NCI-H345 (cell line): ENCODE measurements at regions not wholly inside any gene's neighbourhood (a gene's known extent, or its start where the extent isn't known, plus 50 kb on each side); places are given as distances from the start of the nearest gene placed in this dataset.
"Not testable (repeated sequence)": the region's sequence is repeated elsewhere in the genome, so short reads cannot be mapped to it uniquely, and the experiment has no call there.

Experiments used
- DNase-seq: peaks from one replicate; lab custom pipeline; 2025; lab: John Stamatoyannopoulos, UW

DNA sequence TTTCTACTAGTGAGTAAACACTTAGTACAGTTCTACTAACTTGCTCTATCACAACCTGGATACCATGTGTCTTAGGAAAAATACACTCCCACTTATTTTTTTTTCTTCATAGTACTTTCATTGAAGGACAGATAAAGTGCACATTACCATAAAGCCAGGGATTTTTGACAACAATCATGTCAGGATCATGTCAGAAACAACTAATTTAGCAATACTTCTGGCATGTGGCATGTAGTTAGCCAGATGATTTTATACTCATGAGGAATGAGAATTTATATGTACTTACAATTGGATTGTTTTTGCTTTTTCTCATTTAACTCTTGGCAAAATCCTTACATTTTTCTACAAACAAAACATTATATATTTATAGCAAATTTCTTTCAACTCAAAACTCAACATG, 630.7 kb upstream of the GRM3 start:
- DNase-seq: no peak

DNA sequence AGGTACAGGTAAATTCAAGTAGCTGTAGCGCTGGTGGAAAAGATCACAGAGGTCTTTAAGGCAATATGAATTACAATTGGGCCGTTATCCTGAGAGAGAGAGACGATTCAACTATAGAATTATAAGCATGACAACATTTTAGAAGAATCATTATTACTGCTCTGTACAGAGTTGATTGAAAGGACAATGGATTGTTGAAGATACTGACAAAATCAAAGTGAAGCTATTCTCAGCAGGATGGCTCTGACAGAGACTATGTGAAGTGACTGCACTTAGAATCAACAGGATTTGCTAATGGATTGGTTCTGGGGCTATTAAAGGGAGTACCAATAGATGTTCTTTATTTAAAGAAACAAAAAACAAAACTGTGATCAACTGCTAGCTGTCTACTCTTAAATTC, 634.8 kb upstream of the GRM3 start:
- DNase-seq: no peak

DNA sequence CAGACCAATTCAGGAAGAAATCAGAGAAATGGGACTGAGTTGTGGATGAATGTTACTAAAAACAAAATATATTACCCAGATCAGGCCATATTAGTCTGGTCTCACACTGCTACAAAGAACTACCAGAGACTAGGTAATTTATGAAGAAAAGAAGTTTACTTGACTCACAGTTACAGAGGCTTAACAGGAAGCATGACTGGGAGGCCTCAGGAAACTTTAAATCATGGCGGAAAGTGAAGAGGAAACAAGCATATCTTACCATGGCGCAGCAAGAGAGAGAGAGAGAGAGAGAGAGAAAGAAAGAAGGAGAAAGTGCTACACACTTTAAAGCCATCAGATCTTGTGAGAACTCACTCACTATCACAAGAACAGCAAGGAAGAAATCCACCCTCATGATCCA, 636.8 kb upstream of the GRM3 start:
- no peak for DNase-seq

DNA sequence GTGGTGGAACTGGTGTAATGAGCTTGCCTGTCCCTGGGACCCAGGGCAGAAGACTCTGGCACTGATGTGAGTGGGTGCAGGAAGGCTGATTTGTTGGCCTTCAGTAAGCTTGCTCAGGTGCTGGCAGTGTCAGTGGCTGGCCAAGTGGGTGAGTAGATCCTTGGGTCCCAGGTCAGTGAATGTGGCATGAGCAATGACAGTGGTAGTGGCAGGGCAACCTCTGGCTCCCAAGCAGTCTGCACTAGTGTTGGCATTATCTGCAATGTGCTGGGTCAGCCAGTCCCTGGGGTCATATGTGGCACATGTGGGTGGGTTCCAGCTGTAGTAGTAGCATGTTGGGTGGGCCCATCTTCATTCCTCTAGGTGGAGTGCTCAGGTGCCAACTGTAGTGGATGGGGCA, 640.9 kb upstream of the GRM3 start:
- no peak for DNase-seq

DNA sequence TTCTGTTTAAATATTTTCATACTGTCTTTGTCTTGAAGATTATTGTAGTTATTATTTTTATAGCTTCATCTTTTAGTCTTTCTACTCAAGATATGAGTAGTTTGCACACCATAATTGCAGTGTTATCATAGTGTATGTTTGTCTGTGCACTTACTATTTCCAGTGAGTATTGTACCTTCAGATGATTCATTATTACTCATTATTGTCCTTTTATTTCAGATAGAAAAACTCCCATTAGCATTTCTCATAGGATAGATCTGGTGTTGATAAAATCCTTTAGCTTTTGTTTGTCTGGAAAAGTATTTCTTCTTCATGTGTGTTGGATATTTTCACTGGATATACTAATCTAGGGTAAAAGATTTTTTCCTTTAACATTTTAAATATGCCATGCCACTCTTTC, 646.2 kb upstream of the GRM3 start:
- DNase-seq: no peak

DNA sequence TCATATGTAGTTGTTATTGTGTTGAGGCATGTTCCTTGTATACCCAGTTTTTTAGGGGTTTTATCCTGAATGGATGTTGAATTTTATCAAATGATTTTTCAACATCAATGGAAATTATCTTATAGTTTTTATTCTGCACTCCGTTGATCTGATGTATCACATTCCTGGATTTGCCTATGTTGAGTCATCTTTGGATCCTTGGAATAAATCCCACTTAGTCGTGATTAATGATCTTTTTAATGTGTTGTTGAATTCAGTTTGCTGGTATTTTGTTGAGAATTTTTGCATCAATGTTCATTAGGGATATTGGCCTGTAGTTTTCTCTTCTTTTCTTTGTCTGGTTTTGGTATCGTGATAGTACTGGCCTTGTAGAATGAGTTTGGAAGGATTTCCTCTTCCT, 648.6 kb upstream of the GRM3 start:
- no peak for DNase-seq

DNA sequence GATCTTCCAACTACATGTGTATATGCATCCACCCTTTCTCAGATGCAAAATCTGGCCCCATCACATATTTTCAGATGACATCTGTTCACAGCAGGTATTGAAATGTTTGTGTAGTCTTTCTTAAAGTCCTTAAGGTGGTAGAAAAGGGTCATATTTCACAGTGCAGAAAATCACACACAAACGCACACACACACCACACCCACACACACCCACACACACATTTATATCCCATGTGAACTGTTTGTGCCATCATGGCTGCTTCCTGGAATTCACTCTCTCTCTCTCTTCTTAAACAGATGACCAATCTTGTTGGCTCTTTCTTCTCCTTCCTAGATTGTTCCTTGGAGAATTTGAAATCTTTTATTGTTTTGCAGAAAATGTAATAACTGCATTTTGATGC, 663.0 kb upstream of the GRM3 start:
- DNase-seq: no peak

DNA sequence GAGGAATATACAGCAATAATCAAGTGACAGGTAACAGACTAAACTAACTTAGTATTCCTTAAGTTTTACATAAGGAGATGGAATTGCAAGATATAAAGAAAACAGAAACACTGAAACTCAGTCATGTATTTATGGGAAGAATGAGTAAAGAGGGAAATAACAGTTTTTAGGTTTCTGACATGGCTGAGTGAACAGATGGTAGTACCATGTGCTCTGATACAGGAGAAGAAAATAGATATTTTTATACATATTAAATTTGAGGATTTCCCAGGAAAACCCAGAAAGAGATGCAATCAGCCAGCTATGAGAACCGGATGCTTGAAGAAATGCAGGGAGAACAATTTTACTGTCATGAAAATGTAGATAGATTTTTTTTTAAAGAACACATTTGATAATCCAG, 669.5 kb upstream of the GRM3 start:
- no peak for DNase-seq

DNA sequence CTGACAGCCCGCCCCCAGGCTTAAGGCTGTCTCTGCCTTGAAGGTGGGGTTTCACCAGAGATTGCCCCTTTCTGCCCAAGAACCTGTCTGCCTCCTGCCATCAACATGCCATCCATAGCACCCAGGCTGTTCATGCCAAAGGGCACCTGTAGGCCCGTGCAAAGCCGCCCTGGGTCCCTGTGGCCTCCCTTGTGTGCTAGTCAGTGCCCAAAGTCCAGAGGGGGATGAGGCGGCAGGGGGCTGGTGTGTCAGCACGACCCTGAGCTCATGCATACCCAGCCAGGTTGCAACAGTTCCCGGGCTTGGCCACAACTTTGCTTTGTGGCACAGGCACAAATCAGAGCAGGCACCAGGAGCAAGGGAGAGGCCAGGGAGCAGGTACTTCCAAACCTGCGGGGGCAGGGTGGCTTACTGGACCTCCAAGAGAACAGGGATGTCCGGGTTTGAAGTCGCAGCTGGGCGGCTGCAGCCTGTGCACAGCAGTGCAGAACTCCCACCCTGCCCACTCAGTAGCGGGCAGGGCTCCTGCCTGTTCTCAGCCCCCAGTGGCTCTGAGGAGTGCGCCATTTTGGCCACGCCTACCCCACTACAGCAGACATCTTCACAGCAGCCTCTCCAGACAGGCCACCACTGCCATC, 671.1 kb upstream of the GRM3 start:
- no peak for DNase-seq

DNA sequence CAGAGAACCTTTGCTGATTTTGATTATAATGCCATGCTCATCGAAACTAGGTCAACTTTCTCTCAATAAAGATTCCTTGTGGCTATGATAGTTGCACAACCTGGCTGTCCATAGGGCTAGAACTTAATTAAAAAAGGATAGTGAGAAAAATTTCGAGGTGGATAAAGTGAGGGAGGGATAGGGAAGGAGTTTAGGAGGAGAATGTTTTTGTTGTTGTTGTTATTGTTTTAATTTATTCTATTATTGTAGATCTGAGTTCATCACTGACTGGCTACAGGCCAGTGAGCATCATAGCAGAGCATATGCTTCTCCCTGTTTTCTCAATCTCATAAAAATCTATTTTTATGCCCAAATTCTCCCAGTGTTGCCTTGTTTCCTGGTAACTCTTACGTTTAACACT, 688.7 kb upstream of the GRM3 start:
- DNase-seq: no peak

DNA sequence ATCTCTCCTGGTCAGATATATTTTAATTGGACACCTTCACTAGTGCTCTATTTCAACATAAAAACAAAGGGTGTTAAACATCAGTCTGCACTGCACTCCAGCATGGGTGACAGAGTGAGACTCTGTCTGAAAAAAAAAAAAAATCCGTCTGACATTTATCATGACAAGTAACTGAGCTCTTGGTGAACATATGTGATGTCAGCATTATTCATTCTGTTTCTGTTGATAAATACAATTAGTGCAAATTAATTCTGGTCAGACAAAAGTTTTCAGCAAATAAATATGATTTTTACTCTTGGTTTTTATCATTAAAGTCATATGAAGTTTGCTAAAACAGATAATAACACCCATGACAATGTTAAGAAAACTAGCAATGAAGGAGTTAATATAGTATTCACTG, 692.8 kb upstream of the GRM3 start:
- no peak for DNase-seq

DNA sequence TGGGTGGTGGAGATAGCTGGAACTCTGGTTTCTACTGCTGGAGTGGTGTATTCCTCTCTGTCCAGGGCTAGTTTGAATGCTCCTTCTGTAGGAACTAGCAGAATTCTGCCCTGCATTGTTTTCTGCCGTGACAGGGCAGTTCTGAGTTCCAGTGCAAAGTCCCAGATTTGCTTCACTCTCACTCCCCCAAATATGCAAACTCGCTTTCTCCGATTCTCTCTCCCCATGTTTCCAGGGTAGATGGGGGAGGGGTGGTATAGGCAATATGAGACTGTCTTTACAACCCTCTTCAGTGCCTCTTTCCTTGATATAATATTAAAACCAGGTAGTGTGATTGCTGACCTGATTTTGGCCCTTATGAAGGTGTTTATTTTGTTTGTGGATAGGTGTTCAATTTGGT, 693.3 kb upstream of the GRM3 start:
- no peak for DNase-seq

DNA sequence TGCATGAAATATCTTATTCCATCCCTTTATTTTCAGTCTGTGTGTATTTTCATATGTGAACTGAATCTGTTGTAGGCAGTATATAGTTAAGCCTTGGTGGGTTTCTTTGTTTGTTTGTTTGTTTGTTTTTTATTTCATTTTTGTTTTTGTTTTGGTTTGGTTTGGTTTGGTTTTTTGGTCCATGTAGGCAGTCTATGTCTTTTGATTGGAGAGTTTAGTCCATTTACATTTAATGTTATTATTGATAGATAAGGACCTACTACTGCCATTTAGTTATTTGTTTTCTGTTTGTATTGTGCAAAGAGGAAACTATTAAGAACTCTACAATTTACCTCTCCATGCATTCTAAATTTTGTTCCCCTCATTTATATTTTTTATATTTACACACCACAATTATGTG, 695.9 kb upstream of the GRM3 start:
- DNase-seq: no peak

DNA sequence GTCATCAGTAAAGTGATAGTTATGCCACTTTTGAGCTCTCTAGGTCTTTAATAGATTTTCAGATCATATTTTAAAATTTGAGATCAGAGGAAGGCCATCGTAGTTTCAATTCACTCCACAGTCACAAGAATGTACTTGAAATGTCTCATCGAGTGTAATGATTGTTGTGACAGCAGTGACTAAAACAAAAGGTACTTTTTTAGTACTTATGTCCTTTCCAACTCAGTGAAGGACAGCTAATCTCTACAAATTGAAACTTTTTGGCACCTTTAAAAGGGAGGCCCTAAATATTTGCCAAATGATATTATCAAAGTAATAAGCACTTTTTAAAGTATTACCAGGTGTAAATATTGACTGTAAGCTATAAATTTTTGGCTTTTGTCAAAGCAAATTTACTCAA, 702.9 kb upstream of the GRM3 start:
- DNase-seq: no peak

DNA sequence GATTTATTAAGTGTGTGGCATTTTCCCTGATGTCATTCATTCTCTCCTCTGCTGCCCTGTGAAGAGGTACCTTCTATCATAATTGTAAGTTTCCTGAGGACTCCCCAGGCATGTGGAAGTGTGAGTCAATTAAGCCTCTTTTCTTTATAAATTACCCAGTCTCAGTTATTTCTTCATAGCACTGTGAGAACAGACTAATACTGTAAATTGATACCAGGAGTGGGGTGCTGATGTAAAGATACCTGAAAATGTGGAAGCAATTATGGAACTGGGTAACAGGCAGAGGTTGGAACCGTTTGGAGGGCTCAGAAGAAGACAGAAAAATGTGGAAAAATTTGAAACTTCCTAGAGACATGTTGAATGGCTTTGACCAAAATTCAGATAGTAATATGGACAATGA, 711.8 kb upstream of the GRM3 start:
- DNase-seq: no peak

DNA sequence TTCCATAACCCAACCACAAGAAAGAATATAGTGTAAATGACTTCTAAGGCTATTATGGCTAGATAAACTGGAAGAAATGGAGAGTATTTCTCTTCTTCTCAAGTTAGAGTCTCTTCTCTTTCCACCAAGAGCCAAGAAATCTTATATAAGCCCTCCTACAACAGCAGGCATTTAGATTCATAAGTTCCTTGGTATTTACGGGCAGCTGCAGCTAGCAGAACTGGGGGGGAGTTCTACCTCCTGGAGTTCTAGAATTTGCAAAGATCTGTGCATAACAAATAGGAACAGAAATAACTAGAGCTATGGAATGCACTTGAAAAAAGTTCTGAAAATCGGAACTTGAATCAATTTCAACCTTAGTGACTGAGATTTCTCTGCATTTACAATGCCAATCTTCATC, 715.2 kb upstream of the GRM3 start:
- DNase-seq: no peak

DNA sequence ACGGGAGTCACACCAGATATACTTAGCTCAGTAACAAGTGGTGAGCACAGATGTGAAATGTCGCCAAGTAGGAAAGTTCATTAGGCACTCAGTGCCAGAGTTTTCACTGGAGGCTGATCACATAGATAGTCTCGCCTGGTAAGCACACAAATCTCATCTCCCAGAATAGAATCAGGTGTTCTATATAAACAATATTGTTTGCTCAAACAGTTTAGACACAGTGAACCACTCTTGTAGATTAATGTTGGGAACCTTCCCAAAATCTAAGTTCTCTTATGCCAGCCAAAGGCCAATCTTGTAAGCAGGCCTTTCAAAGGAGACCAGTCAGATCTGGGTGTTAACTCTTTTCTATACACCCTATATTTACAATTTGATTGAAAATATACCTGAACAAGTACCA, 716.5 kb upstream of the GRM3 start:
- DNase-seq: no peak

DNA sequence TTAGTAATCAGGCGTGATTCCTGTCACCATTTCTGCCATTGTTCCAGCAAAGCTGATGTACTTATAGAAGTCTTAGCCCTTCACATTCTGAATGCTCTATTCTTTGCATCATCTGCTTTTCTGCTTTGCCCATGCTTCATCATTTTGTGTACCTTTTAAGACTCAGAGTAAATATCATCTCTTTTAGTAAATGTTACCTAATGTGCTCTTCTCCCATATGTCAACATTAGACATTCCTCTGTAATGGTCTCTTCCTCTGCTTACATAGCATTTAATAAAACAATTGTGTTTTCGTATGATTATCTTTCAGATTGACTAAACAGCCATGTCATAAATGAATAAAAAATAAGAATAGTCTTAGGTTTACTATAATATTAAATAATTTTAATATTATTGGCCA, 719.6 kb upstream of the GRM3 start:
- no peak for DNase-seq

DNA sequence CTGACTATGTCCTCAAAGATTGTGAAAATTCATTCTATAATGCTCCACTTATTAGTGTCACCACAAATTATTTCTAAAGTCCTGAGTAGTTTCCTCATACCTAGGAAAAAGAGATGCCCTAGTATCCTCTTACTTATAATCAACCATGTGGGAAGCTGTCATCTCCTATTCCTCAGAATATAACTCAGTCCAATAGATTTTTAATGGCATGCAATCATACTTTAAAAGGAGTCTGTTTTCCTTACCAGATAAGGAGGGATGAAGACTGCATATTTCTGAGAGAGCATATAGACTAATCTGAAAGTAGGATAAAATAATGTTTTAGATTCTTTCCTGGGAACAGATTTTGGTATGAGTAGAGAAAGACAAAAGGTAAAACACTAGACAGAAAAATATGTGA, 727.7 kb upstream of the GRM3 start:
- DNase-seq: no peak

DNA sequence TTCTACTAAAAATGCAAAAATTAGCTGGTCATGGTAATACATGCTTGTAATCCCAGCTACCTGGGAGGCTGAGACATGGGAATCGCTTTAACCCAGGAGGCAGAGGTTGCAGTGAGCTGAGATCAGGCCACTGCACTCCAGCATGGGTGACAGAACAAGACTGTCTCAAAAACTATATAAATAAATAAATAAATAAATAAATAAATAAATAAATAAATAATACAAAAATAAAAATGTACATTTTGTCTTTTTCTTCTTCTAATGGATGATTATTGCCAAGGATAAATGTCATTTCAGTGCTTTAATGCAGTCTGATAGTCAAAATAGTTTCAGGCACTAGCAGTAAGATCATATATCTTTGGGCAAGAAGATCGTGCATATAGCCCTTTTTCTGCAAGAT, 727.6 kb upstream of the SEMA3D start:
- DNase-seq: no peak

DNA sequence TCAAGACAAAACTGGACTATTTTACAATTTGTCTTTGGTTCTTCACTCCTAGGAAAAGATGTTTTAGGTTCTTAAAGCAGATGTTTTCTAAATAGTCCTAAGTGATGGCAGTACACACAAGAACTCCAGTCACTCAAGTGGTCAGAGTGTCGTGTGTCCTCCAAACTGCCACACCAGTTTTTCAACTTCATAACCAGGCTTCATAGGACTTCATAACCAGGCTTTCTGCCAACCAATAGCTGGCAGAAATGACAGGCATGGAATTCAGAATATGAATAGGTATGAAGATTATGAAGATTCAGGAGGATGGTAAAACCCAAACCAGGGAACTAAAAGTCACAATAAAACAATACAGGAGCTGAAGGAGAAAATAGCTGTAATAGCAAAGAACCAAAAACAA, 721.2 kb upstream of the SEMA3D start:
- DNase-seq: no peak

DNA sequence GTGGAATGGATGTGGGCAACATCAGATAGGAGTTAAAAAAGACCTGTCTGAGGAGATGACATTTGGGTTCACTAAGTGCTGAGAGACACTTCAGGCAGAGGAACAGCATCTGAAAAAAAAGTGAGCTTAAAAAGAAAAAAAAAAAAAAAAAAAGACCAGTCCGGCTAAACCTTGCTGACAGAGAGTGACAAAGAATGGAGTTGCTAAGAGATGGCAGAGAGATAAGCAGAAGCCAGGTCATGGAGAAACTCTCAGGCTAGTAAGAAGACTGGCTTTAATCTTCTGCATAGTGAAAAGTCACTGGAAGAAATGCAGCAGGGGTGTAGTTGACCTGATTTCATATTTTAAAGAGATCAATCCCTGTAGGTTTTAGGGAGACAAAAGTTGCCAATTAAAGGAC, 711.1 kb upstream of the SEMA3D start:
- no peak for DNase-seq

DNA sequence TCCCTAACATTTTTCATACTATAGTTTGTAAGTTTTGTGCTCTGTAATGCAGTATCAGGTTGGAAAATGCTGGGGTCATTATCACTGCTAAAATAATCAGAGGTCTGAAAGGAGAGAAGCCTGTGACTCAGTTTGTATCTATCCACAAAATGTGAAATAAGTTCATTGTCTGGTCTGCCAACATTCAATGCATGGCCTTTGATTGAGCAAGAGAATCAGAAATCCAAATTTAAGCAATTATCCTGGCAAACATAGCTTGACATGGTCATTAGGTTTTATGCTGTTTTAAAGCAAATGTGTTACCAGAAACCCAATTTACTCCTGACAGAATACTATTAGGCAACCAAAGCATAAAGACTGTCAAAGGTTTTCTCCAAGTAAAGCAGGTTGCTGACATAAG, 709.7 kb upstream of the SEMA3D start:
- no peak for DNase-seq

DNA sequence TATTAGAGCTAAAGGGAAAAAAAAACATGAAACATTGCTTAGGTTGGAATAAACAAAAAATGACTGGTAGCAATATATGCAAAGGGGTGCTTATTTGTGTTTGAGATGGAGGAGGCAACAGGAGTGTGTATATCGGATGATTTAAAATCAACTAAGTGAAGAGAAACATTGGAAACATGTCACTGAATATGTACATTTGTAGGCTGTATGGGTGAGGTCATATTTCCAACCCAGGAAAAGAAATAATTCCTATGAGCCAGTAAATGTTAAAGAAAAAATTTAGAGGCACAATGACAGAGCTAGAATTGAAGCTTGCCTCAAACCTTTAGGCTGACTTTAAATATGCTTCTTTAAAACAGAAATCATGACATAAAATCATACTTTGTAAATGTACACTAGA, 709.0 kb upstream of the SEMA3D start:
- DNase-seq: no peak

DNA sequence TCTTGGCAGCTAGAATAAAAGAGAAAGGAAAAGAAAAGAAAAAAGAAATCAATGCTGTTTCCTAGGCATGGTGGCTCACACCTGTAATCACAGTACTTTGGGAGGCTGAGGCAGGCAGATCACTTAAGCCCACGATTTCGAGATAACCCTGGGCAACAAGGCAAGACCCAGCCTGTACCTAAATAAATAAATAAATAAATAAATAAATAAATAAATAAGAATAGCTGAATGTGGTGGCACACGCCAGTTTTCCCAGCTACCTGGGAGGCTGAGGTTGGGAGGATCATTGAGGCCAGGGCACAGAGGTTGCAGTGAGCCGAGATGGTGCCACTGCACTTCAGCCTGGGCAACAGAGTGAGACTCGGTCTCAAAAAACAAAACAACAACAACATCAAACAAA, 705.0 kb upstream of the SEMA3D start:
- DNase-seq: not testable (repeated sequence)
